GM10266 (cell line): ENCODE measurements at regions not wholly inside any gene's neighbourhood (a gene's known extent, or its start where the extent isn't known, plus 50 kb on each side); places are given as distances from the start of the nearest gene placed in this dataset.

ENCODE experiments used
- DNase-seq: peaks from one replicate; pipeline ENCODE4 v3.0.0; 2012; ENCODE audit errors: extremely low spot score
- TF ChIP-seq, protein P1 (sequence below): IDR thresholded peaks from 2 replicates; pipeline ENCODE4 v1.5.1; 2012; ENCODE audit warnings: mild to moderate bottlenecking, low read depth; ENCODE audit not compliant: control insufficient read depth, insufficient read depth; ENCODE audit errors: missing control alignments

DNA sequence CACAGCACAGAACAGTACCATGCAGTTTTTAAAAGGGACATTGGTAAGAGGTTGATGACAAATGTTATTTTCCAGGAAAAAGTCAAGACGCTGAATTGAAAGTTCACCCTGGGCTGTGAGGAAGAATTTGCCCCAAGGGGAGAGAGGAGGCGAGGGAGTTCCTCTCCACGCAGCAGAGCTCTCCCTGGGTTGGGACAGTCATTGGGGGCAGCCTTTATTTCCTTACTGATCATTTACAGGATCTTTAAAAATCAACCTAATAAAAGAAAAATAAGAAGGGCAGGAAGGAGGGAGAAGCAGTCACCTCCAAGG, 49.9 kb upstream of the WNT7B start:
- DNase-seq, result no peak
- TF ChIP-seq, protein P1, sequence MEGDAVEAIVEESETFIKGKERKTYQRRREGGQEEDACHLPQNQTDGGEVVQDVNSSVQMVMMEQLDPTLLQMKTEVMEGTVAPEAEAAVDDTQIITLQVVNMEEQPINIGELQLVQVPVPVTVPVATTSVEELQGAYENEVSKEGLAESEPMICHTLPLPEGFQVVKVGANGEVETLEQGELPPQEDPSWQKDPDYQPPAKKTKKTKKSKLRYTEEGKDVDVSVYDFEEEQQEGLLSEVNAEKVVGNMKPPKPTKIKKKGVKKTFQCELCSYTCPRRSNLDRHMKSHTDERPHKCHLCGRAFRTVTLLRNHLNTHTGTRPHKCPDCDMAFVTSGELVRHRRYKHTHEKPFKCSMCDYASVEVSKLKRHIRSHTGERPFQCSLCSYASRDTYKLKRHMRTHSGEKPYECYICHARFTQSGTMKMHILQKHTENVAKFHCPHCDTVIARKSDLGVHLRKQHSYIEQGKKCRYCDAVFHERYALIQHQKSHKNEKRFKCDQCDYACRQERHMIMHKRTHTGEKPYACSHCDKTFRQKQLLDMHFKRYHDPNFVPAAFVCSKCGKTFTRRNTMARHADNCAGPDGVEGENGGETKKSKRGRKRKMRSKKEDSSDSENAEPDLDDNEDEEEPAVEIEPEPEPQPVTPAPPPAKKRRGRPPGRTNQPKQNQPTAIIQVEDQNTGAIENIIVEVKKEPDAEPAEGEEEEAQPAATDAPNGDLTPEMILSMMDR, result no peak

DNA sequence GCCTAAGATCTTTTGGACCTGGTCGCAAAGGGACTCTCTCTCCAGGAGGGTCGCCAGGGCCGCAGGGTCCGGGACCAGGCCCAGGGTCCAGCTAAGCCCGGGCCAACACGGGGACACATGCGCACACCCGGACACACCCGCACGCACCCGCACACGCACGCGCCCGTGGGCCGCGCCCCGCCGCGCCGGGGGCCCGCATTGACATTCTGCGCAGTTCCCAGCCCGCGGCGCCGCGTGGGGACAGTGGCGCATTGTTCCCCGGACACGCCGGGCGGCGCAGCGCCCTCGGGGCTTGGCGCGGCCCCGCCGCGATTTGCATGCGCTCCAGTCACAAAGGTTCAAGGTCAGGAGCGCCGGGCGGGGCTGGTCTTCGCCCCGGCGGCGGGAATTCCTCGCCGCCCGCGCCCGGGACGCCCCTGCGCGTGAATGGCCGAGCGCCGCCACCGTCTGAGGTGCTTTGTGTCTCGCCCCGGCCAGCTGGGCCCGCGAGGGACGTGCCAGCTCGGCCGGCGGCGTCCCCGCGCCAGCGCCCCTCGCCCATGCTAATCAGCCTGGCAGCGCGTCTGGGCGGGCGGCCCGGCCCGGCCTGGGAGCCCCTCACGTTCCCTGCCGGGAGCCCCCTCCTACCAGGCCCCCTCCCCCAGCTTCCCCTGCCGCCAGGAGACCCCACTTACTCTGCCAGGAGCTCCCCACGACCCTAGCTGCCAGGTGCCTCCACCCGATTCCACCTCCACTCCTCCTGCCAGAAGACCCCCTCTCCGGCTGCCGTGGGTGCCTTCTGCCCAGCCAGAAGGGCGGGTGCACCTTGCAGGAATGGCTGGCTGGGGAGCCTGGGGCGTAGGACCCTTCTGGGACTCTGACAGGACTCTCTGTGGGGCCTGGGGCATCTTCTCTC, 50.5 kb upstream of the WNT7B start:
- no peak for DNase-seq

DNA sequence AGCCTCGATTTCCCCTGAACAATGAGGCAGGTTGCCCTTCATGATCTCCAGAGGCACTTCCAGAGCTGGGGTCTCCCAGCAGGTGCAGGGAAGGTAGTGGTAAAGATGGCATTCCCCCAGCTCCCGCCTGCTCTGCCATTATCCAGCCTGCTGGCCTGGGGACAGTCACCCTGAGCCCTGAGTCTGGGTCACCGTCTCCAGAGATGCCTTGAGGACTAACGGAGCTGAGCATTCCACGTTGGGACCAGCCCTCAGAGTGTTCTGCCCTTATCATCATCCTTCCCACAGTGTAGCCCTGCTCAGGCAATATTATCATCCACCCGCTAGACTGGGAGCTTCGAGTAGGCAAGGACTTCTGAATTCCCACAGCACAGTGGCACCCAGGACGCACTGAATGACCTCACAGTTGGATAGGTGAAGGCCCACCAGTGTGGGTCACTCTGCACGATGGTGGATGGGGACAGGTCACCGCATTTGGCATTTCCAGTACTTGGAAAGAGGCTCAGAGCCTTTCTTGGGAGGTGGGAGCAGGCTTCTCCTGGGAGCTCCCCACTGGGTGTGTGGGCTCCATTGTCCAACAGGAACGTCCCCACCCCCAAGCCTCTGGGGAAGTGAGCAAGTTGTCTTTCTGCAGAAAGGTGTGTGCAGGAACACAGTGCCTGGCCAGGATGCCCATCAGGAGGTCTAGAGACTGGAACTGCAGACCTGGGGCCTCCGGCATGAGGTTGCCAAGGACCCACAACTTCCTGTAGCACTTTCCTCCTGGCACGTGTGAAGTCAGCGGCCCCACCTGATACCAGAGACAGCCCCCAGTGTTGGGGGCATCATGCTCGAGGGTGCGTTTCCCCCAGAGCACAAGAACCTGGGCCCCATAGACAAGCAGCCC, 51.4 kb upstream of the WNT7B start:
- TF ChIP-seq, protein P1, result no peak
- DNase-seq, result no peak

More for the DNA sequence above, 50.5 kb upstream of the WNT7B start:
- TF ChIP-seq, protein P1, result no peak

DNA sequence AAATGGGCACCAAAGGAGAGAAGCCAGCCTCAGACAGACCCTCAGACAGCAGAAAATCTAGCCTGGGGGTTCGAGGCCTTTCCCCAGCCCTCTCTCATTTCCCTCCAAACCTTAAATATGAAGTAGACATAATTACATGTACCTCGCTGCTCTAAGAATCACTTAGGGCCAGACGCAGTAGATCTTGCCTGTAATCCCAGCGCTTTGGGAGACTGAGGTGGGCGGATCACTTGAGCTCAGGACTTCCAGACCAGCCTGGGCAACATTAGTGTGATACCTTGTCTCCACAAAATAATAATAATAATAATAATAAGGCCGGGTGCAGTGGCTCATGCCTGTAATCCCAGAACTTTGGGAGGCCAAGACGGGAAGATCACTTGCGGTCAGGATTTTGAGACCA, 52.1 kb upstream of the WNT7B start:
- TF ChIP-seq, protein P1, result no peak
- DNase-seq, result no peak

DNA sequence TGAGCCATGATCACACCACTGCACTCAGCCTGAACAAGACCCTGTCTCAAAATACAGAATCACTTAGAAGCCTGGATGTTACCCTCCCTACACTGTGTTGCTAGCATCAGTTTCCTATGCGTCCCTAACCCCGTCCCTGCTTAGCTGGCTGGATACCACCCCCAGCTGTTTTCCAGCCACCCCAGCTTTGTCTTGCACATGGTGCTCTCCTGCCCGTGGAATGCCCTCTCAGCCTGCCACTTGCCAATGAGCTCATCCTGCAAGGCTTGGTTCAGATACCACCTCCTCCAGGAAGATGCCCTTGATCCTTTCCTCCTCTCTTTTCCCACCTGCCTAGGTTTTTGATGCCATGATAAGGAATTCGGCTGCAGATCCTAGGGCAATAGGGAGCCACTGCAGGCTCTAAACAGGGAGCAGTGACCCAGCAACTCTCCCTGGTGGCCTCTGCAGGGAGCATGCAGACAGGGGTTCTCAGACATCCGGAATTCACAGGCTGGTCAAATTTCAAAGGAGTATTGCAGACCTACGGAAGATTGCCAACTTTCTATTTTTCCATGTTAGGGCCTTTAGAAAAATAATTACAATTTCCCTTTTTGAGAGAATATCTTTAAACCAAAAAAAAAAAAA, 52.7 kb upstream of the WNT7B start:
- no peak for DNase-seq
- TF ChIP-seq, protein P1, result no peak

DNA sequence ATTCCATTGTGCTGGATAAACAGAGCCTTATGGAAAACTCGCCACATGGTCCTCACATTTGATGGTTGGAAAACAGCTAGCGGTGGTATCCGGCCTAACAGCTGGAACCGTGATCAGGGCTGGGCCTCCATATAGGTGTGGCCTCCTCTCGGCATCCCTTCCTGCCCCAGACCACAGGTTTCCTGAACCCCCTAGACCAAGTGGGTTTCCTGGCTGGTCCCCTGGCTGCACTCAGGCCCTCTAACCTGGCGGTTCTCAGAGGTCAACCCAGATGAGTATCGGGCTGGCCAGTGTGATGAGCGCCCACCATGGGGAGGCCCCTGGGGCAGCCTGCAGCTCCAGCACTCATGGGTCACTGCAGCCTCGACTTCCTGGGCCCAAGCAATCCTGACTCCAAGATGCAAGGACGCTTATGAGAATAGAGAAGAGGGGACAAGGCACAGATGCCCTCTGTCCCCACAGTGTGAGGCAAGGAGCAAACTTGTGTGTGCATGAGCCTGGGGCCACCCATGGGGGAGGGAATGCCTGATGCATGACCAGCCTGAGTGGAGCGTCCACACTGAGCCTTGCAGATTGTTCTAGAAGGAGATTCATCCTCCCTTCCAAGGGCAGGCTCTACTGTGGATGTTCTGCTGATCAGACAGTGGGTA, 53.4 kb upstream of the WNT7B start:
- TF ChIP-seq, protein P1, result no peak

More for the DNA sequence above, 53.4 kb upstream of the WNT7B start:
- no peak for DNase-seq
